GM12892 (cell line): ENCODE measurements at regions not wholly inside any gene's neighbourhood (a gene's known extent, or its start where the extent isn't known, plus 50 kb on each side); places are given as distances from the start of the nearest gene placed in this dataset.
A peak's percentile ranks its signal among the peaks of the same experiment; 100 is the strongest.
"Not testable (repeated sequence)": the region's sequence is repeated elsewhere in the genome, so short reads cannot be mapped to it uniquely, and the experiment has no call there.

ENCODE experiments used
- DNase-seq: peaks from one replicate; pipeline ENCODE4 v3.0.0; 2011; ENCODE audit not compliant: insufficient read length
- FAIRE-seq: peaks from 2 replicates; lab custom pipeline; 2011; peaks lifted over from hg19 to GRCh38; lab: Jason Lieb, UNC
- POLR2A ChIP-seq: IDR thresholded peaks from 2 replicates; pipeline ENCODE4 v1.6.1; 2011; ENCODE audit warnings: low read depth, low read length, control low read depth
- POLR2AphosphoS5 ChIP-seq: IDR thresholded peaks from 2 replicates; pipeline ENCODE4 v1.6.1; 2011; ENCODE audit warnings: low read depth, low read length, control low read depth
- TAF1 ChIP-seq: IDR thresholded peaks from 2 replicates; pipeline ENCODE4 v1.6.1; 2011; ENCODE audit warnings: low read depth, mild to moderate bottlenecking, control low read depth, low read length, borderline replicate concordance

GRCh38 chr2:176931588-176932563 lies 280.7 kb upstream of the HNRNPA3 start:
- no peak for TF ChIP-seq TAF1
- TF ChIP-seq POLR2A = no peak
- TF ChIP-seq POLR2AphosphoS5 = no peak
- DNase-seq (peak; percentile 33), FAIRE-seq (peak; percentile 97)

- FAIRE-seq (no peak), DNase-seq (no peak)
Measured at GRCh38 chr2:176934131-176934530, 278.5 kb upstream of the HNRNPA3 start.

GRCh38 chr2:176934869-176935415 lies 277.7 kb upstream of the HNRNPA3 start:
- no peak for DNase-seq
- no peak for FAIRE-seq
- no peak for TF ChIP-seq POLR2A
- TF ChIP-seq TAF1 = no peak
- TF ChIP-seq POLR2AphosphoS5 = no peak

More at GRCh38 chr2:176934131-176934530, 278.5 kb upstream of the HNRNPA3 start:
- TF ChIP-seq POLR2A = no peak
- TF ChIP-seq TAF1 = no peak
- TF ChIP-seq POLR2AphosphoS5 = no peak

GRCh38 chr2:176935543-176936102 lies 277.0 kb upstream of the HNRNPA3 start:
- no peak for TF ChIP-seq TAF1
- no peak for TF ChIP-seq POLR2AphosphoS5
- TF ChIP-seq POLR2A = no peak
- DNase-seq (no peak), FAIRE-seq (no peak)

- DNase-seq (no peak), FAIRE-seq (peak; percentile 67)
- no peak for TF ChIP-seq POLR2AphosphoS5
- no peak for TF ChIP-seq TAF1
- TF ChIP-seq POLR2A = no peak
Measured at GRCh38 chr2:176936410-176936809, 276.2 kb upstream of the HNRNPA3 start.

- no peak for DNase-seq
- no peak for FAIRE-seq
Measured at GRCh38 chr2:176944998-176945397, 267.6 kb upstream of the HNRNPA3 start.

GRCh38 chr2:176947754-176948153 lies 264.8 kb upstream of the HNRNPA3 start:
- FAIRE-seq (no peak), DNase-seq (no peak)
- TF ChIP-seq POLR2A (no peak), TAF1 (no peak), POLR2AphosphoS5 (no peak)

More at GRCh38 chr2:176944998-176945397, 267.6 kb upstream of the HNRNPA3 start:
- TF ChIP-seq TAF1 (no peak), POLR2AphosphoS5 (no peak), POLR2A (no peak)

GRCh38 chr2:176951218-176951617 lies 261.4 kb upstream of the HNRNPA3 start:
- not testable (repeated sequence) for FAIRE-seq, DNase-seq

GRCh38 chr2:176956791-176957190 lies 255.8 kb upstream of the HNRNPA3 start:
- TF ChIP-seq POLR2A (no peak), POLR2AphosphoS5 (no peak), TAF1 (no peak)
- FAIRE-seq = no peak
- no peak for DNase-seq

- TF ChIP-seq POLR2A (no peak), POLR2AphosphoS5 (no peak), TAF1 (no peak)
- DNase-seq (no peak), FAIRE-seq (no peak)
Measured at GRCh38 chr2:176959614-176960013, 253.0 kb upstream of the HNRNPA3 start.

- DNase-seq = no peak
- TF ChIP-seq TAF1 (no peak), POLR2AphosphoS5 (no peak), POLR2A (no peak)
- no peak for FAIRE-seq
Measured at GRCh38 chr2:176960061-176960460, 252.5 kb upstream of the HNRNPA3 start.
